HepG2 (cell line): ENCODE measurements at regions not wholly inside any gene's neighbourhood (a gene's known extent, or its start where the extent isn't known, plus 50 kb on each side); places are given as distances from the start of the nearest gene placed in this dataset.

Experiments used
- ARNT ChIP-seq: fragments of 450-650 bp; IDR thresholded peaks from 2 replicates; pipeline ENCODE4 v1.6.1; 2017
- FOSL2 ChIP-seq: sonication (generic); formaldehyde crosslinking; IDR thresholded peaks from 2 replicates; pipeline ENCODE4 v1.4.0; 2020; ENCODE audit warnings: missing genetic modification reagents
- MYNN ChIP-seq: sonication (generic); formaldehyde crosslinking; IDR thresholded peaks from 2 replicates; pipeline ENCODE4 v1.4.0; 2020; ENCODE audit warnings: mild to moderate bottlenecking, low read depth, missing genetic modification reagents
- POLR2AphosphoS5 ChIP-seq: IDR thresholded peaks from 2 replicates; pipeline ENCODE4 v1.6.1; 2012; ENCODE audit warnings: low read depth, low read length
- SMAD3 ChIP-seq: sonication (generic); formaldehyde crosslinking; IDR thresholded peaks from 2 replicates; pipeline ENCODE4 v1.4.0; 2020; ENCODE audit warnings: missing genetic modification reagents
- TEAD2 ChIP-seq: sonication (generic); formaldehyde crosslinking; IDR thresholded peaks from 2 replicates; pipeline ENCODE4 v1.9.0; 2021; ENCODE audit warnings: missing genetic modification reagents
- ZBTB8A ChIP-seq: sonication (generic); formaldehyde crosslinking; IDR thresholded peaks from 2 replicates; pipeline ENCODE4 v1.4.0; 2020; ENCODE audit warnings: mild to moderate bottlenecking, low read depth, missing genetic modification reagents, borderline replicate concordance
- TF ChIP-seq, protein P1 (sequence below): sonication (generic); formaldehyde crosslinking; IDR thresholded peaks from 2 replicates; pipeline ENCODE4 v1.4.0; 2020; ENCODE audit warnings: mild to moderate bottlenecking, missing genetic modification reagents
- TF ChIP-seq, protein P2 (sequence below): sonication (generic); formaldehyde crosslinking; IDR thresholded peaks from 2 replicates; pipeline ENCODE4 v1.5.0; 2020; ENCODE audit warnings: mild to moderate bottlenecking, missing genetic modification reagents, moderate library complexity
- TF ChIP-seq, protein P3 (sequence below): sonication (generic); formaldehyde crosslinking; IDR thresholded peaks from 2 replicates; pipeline ENCODE4 v1.4.0; 2020; ENCODE audit warnings: missing genetic modification reagents
- TF ChIP-seq, protein P4 (sequence below), 2 experiments: IDR thresholded peaks; 2 replicates each; pipeline ENCODE4 v1.6.1; 2011 to 2012; ENCODE audit warnings: low read length in 2 of 2, borderline replicate concordance in 1 of 2, low read depth in 1 of 2, mild to moderate bottlenecking in 1 of 2, moderate library complexity in 1 of 2
- TF ChIP-seq, protein P5 (sequence below): IDR thresholded peaks from 2 replicates; pipeline ENCODE4 v1.6.1; 2012; ENCODE audit warnings: inconsistent platforms
- TF ChIP-seq, protein P6 (sequence below): sonication (generic); formaldehyde crosslinking; IDR thresholded peaks from 2 replicates; pipeline ENCODE4 v1.4.0; 2020; ENCODE audit warnings: missing genetic modification reagents

GRCh38 chr15:66864871-66865281, 162.8 kb downstream of the SMAD6 start:
- TF ChIP-seq, protein P1, sequence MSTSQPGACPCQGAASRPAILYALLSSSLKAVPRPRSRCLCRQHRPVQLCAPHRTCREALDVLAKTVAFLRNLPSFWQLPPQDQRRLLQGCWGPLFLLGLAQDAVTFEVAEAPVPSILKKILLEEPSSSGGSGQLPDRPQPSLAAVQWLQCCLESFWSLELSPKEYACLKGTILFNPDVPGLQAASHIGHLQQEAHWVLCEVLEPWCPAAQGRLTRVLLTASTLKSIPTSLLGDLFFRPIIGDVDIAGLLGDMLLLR: no peak
- TF ChIP-seq ZBTB8A (CRISPR knock-in tag) (no peak), SMAD3 (no peak), TEAD2 (CRISPR knock-in tag) (no peak), ARNT (no peak), FOSL2 (CRISPR knock-in tag) (no peak), POLR2AphosphoS5 (no peak), MYNN (no peak)
- TF ChIP-seq, protein P2, sequence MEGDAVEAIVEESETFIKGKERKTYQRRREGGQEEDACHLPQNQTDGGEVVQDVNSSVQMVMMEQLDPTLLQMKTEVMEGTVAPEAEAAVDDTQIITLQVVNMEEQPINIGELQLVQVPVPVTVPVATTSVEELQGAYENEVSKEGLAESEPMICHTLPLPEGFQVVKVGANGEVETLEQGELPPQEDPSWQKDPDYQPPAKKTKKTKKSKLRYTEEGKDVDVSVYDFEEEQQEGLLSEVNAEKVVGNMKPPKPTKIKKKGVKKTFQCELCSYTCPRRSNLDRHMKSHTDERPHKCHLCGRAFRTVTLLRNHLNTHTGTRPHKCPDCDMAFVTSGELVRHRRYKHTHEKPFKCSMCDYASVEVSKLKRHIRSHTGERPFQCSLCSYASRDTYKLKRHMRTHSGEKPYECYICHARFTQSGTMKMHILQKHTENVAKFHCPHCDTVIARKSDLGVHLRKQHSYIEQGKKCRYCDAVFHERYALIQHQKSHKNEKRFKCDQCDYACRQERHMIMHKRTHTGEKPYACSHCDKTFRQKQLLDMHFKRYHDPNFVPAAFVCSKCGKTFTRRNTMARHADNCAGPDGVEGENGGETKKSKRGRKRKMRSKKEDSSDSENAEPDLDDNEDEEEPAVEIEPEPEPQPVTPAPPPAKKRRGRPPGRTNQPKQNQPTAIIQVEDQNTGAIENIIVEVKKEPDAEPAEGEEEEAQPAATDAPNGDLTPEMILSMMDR (CRISPR knock-in tag): no peak
- TF ChIP-seq, protein P3, sequence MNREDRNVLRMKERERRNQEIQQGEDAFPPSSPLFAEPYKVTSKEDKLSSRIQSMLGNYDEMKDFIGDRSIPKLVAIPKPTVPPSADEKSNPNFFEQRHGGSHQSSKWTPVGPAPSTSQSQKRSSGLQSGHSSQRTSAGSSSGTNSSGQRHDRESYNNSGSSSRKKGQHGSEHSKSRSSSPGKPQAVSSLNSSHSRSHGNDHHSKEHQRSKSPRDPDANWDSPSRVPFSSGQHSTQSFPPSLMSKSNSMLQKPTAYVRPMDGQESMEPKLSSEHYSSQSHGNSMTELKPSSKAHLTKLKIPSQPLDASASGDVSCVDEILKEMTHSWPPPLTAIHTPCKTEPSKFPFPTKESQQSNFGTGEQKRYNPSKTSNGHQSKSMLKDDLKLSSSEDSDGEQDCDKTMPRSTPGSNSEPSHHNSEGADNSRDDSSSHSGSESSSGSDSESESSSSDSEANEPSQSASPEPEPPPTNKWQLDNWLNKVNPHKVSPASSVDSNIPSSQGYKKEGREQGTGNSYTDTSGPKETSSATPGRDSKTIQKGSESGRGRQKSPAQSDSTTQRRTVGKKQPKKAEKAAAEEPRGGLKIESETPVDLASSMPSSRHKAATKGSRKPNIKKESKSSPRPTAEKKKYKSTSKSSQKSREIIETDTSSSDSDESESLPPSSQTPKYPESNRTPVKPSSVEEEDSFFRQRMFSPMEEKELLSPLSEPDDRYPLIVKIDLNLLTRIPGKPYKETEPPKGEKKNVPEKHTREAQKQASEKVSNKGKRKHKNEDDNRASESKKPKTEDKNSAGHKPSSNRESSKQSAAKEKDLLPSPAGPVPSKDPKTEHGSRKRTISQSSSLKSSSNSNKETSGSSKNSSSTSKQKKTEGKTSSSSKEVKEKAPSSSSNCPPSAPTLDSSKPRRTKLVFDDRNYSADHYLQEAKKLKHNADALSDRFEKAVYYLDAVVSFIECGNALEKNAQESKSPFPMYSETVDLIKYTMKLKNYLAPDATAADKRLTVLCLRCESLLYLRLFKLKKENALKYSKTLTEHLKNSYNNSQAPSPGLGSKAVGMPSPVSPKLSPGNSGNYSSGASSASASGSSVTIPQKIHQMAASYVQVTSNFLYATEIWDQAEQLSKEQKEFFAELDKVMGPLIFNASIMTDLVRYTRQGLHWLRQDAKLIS (CRISPR knock-in tag): no peak
- TF ChIP-seq, protein P4, sequence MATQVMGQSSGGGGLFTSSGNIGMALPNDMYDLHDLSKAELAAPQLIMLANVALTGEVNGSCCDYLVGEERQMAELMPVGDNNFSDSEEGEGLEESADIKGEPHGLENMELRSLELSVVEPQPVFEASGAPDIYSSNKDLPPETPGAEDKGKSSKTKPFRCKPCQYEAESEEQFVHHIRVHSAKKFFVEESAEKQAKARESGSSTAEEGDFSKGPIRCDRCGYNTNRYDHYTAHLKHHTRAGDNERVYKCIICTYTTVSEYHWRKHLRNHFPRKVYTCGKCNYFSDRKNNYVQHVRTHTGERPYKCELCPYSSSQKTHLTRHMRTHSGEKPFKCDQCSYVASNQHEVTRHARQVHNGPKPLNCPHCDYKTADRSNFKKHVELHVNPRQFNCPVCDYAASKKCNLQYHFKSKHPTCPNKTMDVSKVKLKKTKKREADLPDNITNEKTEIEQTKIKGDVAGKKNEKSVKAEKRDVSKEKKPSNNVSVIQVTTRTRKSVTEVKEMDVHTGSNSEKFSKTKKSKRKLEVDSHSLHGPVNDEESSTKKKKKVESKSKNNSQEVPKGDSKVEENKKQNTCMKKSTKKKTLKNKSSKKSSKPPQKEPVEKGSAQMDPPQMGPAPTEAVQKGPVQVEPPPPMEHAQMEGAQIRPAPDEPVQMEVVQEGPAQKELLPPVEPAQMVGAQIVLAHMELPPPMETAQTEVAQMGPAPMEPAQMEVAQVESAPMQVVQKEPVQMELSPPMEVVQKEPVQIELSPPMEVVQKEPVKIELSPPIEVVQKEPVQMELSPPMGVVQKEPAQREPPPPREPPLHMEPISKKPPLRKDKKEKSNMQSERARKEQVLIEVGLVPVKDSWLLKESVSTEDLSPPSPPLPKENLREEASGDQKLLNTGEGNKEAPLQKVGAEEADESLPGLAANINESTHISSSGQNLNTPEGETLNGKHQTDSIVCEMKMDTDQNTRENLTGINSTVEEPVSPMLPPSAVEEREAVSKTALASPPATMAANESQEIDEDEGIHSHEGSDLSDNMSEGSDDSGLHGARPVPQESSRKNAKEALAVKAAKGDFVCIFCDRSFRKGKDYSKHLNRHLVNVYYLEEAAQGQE (IDR thresholded peaks at IDR 0.05; ENCODE audit: borderline replicate concordance in 1 of 2, low read depth in 1 of 2, low read length in 2 of 2): no peak
- TF ChIP-seq, protein P5, sequence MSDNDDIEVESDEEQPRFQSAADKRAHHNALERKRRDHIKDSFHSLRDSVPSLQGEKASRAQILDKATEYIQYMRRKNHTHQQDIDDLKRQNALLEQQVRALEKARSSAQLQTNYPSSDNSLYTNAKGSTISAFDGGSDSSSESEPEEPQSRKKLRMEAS: no peak
- TF ChIP-seq, protein P6, sequence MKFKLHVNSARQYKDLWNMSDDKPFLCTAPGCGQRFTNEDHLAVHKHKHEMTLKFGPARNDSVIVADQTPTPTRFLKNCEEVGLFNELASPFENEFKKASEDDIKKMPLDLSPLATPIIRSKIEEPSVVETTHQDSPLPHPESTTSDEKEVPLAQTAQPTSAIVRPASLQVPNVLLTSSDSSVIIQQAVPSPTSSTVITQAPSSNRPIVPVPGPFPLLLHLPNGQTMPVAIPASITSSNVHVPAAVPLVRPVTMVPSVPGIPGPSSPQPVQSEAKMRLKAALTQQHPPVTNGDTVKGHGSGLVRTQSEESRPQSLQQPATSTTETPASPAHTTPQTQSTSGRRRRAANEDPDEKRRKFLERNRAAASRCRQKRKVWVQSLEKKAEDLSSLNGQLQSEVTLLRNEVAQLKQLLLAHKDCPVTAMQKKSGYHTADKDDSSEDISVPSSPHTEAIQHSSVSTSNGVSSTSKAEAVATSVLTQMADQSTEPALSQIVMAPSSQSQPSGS (CRISPR knock-in tag): no peak
